ENCODE measurements at regions not wholly inside any gene's neighbourhood (a gene's known extent, or its start where the extent isn't known, plus 50 kb on each side); places are given as distances from the start of the nearest gene placed in this dataset.

GRCh38 chr12:127649961-127650360 lies 617.0 kb upstream of the TMEM132C start:
- H3K9me3 ChIP-seq (ENCODE audit: insufficient read depth, low read length): no peaks in the 10 kb centered on the region
- H3K4me2 ChIP-seq (ENCODE audit: low read depth, low read length, poor library complexity, severe bottlenecking): no peak overlapping the region
- TF ChIP-seq CTCF (IDR thresholded peaks at IDR 0.05; ENCODE audit: insufficient read depth, low read length, poor library complexity, severe bottlenecking) (no peak), EZH2phosphoT487 (conservative IDR thresholded peaks at IDR 0.05; ENCODE audit: low read length) (no peak)
- no peaks in the 10 kb centered on the region for H3K27me3 ChIP-seq (ENCODE audit: low read length)
- H3K36me3 ChIP-seq (ENCODE audit: low read length): no peaks in the 10 kb centered on the region
- H3K9ac ChIP-seq (ENCODE audit: low read length): no peak overlapping the region
- no peaks in the 10 kb centered on the region for H3K79me2 ChIP-seq (ENCODE audit: insufficient read depth, low read length)
- H3K27ac ChIP-seq (ENCODE audit: low read depth, low read length): no peak overlapping the region
- no peak overlapping the region for H3K4me3 ChIP-seq (ENCODE audit: insufficient read depth, low read length, poor library complexity, severe bottlenecking)
- H3K9me2 ChIP-seq (replicated peaks; ENCODE audit: insufficient read depth, low read length): no peaks in the 10 kb centered on the region
- no peaks in the 10 kb centered on the region for H3F3A ChIP-seq (ENCODE audit: insufficient read depth)
- no peak overlapping the region for H2AFZ ChIP-seq (ENCODE audit: low read depth, low read length, severe bottlenecking)
- H4K20me1 ChIP-seq (ENCODE audit: low read depth, low read length): no peaks in the 10 kb centered on the region

GRCh38 chr12:127650626-127651025 lies 616.3 kb upstream of the TMEM132C start:
- no peaks in the 10 kb centered on the region for H3K9me3 ChIP-seq (ENCODE audit: insufficient read depth, low read length)
- no peak for TF ChIP-seq CTCF (IDR thresholded peaks at IDR 0.05; ENCODE audit: insufficient read depth, low read length, poor library complexity, severe bottlenecking)
- TF ChIP-seq EZH2phosphoT487 (conservative IDR thresholded peaks at IDR 0.05; ENCODE audit: low read length): no peak
- H4K20me1 ChIP-seq (ENCODE audit: low read depth, low read length): no peaks in the 10 kb centered on the region
- H3K79me2 ChIP-seq (ENCODE audit: insufficient read depth, low read length): no peaks in the 10 kb centered on the region
- no peak overlapping the region for H3K9ac ChIP-seq (ENCODE audit: low read length)
- no peak overlapping the region for H3K27ac ChIP-seq (ENCODE audit: low read depth, low read length)
- no peaks in the 10 kb centered on the region for H3K9me2 ChIP-seq (replicated peaks; ENCODE audit: insufficient read depth, low read length)
- H3K4me3 ChIP-seq (ENCODE audit: insufficient read depth, low read length, poor library complexity, severe bottlenecking): no peak overlapping the region
- H3K4me2 ChIP-seq (ENCODE audit: low read depth, low read length, poor library complexity, severe bottlenecking): no peak overlapping the region
- no peaks in the 10 kb centered on the region for H3F3A ChIP-seq (ENCODE audit: insufficient read depth)
- no peaks in the 10 kb centered on the region for H3K27me3 ChIP-seq (ENCODE audit: low read length)
- no peak overlapping the region for H2AFZ ChIP-seq (ENCODE audit: low read depth, low read length, severe bottlenecking)
- no peaks in the 10 kb centered on the region for H3K36me3 ChIP-seq (ENCODE audit: low read length)

- Histone ChIP-seq H3K79me2 (ENCODE audit: insufficient read depth, low read length) (no peaks in the 10 kb centered on the region), H3K9me3 (ENCODE audit: insufficient read depth, low read length) (no peaks in the 10 kb centered on the region)
- TF ChIP-seq EZH2phosphoT487 (conservative IDR thresholded peaks at IDR 0.05; ENCODE audit: low read length) (no peak), CTCF (IDR thresholded peaks at IDR 0.05; ENCODE audit: insufficient read depth, low read length, poor library complexity, severe bottlenecking) (no peak)
Observed at GRCh38 chr12:127652281-127652680, 614.7 kb upstream of the TMEM132C start.

More at GRCh38 chr12:127652281-127652680, 614.7 kb upstream of the TMEM132C start:
- H3K4me2 ChIP-seq (ENCODE audit: low read depth, low read length, poor library complexity, severe bottlenecking): no peak overlapping the region
- H3K27ac ChIP-seq (ENCODE audit: low read depth, low read length): no peak overlapping the region
- no peaks in the 10 kb centered on the region for H3K36me3 ChIP-seq (ENCODE audit: low read length)
- no peaks in the 10 kb centered on the region for H3K27me3 ChIP-seq (ENCODE audit: low read length)
- no peaks in the 10 kb centered on the region for H3F3A ChIP-seq (ENCODE audit: insufficient read depth)
- H4K20me1 ChIP-seq (ENCODE audit: low read depth, low read length): no peaks in the 10 kb centered on the region
- no peak overlapping the region for H3K9ac ChIP-seq (ENCODE audit: low read length)
- H2AFZ ChIP-seq (ENCODE audit: low read depth, low read length, severe bottlenecking): no peak overlapping the region
- H3K4me3 ChIP-seq (ENCODE audit: insufficient read depth, low read length, poor library complexity, severe bottlenecking): no peak overlapping the region
- H3K9me2 ChIP-seq (replicated peaks; ENCODE audit: insufficient read depth, low read length): no peaks in the 10 kb centered on the region
